ENCODE measurements at regions not wholly inside any gene's neighbourhood (a gene's known extent, or its start where the extent isn't known, plus 50 kb on each side); places are given as distances from the start of the nearest gene placed in this dataset.

DNA sequence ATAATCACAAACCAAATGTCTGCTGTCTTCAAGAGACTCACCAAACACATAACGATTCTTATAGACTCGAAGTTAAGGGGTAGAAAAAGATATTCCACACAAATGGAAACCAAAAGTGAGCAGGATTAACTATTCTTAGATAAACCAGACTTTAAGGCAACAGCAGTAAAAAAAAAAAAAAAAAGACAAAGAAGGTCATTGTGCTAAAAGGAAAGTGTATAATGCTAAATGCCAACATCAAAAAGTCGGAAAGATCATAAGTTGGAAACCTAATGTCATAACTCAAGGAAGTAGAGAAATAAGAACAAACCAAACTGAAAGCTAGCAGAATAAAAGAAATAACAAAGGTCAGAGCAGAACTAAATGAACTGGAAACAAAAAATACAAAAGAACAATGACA, 714.6 kb downstream of the SEMA5A start:
- Histone ChIP-seq H4K20me1 (ENCODE audit: insufficient read depth) (no peaks in the 10 kb centered on the region), H3K36me3 (ENCODE audit: insufficient read depth, low read length) (no peaks in the 10 kb centered on the region), H3K9ac (ENCODE audit: low read length) (no peak overlapping the region), H3K79me2 (replicated peaks; ENCODE audit: insufficient read depth, low read length) (no peaks in the 10 kb centered on the region), H3F3A (ENCODE audit: insufficient read depth, low read length, poor library complexity, severe bottlenecking) (no peaks in the 10 kb centered on the region), H3K4me2 (ENCODE audit: low read length) (no peak overlapping the region), H3K9me3 (ENCODE audit: low read length) (no peaks in the 10 kb centered on the region), H3K9me2 (ENCODE audit: insufficient read depth, low read length) (no peaks in the 10 kb centered on the region), H3K4me3 (ENCODE audit: low read length) (no peak overlapping the region), H3K27ac (ENCODE audit: low read length) (no peak overlapping the region), H2AFZ (ENCODE audit: low read depth, low read length) (no peak overlapping the region), H3K27me3 (ENCODE audit: insufficient read depth, low read depth, low read length) (no peaks in the 10 kb centered on the region)
- TF ChIP-seq SMC3 (conservative IDR thresholded peaks at IDR 0.05; ENCODE audit: poor library complexity) (no peak), POLR2AphosphoS5 (IDR thresholded peaks at IDR 0.05) (no peak), MXI1 (conservative IDR thresholded peaks at IDR 0.05; ENCODE audit: poor library complexity, severe bottlenecking) (no peak), TAF1 (IDR thresholded peaks at IDR 0.05; ENCODE audit: low read depth) (no peak), RAD21 (conservative IDR thresholded peaks at IDR 0.05) (no peak), EP300 (conservative IDR thresholded peaks at IDR 0.05; ENCODE audit: poor library complexity, severe bottlenecking) (no peak), EZH2 (IDR thresholded peaks at IDR 0.05; ENCODE audit: borderline replicate concordance, insufficient read depth, low read length, poor library complexity, severe bottlenecking) (no peak)
- TF ChIP-seq, protein P1, sequence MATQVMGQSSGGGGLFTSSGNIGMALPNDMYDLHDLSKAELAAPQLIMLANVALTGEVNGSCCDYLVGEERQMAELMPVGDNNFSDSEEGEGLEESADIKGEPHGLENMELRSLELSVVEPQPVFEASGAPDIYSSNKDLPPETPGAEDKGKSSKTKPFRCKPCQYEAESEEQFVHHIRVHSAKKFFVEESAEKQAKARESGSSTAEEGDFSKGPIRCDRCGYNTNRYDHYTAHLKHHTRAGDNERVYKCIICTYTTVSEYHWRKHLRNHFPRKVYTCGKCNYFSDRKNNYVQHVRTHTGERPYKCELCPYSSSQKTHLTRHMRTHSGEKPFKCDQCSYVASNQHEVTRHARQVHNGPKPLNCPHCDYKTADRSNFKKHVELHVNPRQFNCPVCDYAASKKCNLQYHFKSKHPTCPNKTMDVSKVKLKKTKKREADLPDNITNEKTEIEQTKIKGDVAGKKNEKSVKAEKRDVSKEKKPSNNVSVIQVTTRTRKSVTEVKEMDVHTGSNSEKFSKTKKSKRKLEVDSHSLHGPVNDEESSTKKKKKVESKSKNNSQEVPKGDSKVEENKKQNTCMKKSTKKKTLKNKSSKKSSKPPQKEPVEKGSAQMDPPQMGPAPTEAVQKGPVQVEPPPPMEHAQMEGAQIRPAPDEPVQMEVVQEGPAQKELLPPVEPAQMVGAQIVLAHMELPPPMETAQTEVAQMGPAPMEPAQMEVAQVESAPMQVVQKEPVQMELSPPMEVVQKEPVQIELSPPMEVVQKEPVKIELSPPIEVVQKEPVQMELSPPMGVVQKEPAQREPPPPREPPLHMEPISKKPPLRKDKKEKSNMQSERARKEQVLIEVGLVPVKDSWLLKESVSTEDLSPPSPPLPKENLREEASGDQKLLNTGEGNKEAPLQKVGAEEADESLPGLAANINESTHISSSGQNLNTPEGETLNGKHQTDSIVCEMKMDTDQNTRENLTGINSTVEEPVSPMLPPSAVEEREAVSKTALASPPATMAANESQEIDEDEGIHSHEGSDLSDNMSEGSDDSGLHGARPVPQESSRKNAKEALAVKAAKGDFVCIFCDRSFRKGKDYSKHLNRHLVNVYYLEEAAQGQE (IDR thresholded peaks at IDR 0.05; ENCODE audit: borderline replicate concordance) = no peak
- TF ChIP-seq, protein P2, sequence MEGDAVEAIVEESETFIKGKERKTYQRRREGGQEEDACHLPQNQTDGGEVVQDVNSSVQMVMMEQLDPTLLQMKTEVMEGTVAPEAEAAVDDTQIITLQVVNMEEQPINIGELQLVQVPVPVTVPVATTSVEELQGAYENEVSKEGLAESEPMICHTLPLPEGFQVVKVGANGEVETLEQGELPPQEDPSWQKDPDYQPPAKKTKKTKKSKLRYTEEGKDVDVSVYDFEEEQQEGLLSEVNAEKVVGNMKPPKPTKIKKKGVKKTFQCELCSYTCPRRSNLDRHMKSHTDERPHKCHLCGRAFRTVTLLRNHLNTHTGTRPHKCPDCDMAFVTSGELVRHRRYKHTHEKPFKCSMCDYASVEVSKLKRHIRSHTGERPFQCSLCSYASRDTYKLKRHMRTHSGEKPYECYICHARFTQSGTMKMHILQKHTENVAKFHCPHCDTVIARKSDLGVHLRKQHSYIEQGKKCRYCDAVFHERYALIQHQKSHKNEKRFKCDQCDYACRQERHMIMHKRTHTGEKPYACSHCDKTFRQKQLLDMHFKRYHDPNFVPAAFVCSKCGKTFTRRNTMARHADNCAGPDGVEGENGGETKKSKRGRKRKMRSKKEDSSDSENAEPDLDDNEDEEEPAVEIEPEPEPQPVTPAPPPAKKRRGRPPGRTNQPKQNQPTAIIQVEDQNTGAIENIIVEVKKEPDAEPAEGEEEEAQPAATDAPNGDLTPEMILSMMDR (IDR thresholded peaks at IDR 0.05; ENCODE audit: poor library complexity, severe bottlenecking) = no peak

DNA sequence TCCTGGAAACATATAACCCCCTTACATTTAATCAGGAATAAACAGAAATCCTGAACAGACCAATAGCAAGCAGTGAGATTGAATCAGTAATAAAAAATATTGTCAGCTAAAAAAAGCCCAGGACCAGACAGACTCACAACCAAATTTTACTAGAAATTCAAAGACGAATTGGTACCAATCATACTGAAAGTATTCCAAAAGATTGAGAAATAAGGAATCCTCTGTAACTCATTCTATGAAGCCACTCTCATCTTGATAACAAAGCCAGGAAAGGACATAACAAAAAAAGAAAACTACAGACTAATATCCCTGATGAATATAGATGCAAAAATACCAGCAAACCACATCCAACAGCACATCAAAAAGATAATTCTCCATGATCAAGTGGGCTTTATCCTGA, 714.0 kb downstream of the SEMA5A start:
- no peaks in the 10 kb centered on the region for H3K36me3 ChIP-seq (ENCODE audit: insufficient read depth, low read length)
- no peak overlapping the region for H3K9ac ChIP-seq (ENCODE audit: low read length)
- H3K9me3 ChIP-seq (ENCODE audit: low read length) = no peaks in the 10 kb centered on the region
- no peaks in the 10 kb centered on the region for H3K79me2 ChIP-seq (replicated peaks; ENCODE audit: insufficient read depth, low read length)
- H3K27me3 ChIP-seq (ENCODE audit: insufficient read depth, low read depth, low read length) = no peaks in the 10 kb centered on the region
- no peak overlapping the region for H3K4me2 ChIP-seq (ENCODE audit: low read length)
- H3K9me2 ChIP-seq (ENCODE audit: insufficient read depth, low read length) = no peaks in the 10 kb centered on the region
- no peaks in the 10 kb centered on the region for H3F3A ChIP-seq (ENCODE audit: insufficient read depth, low read length, poor library complexity, severe bottlenecking)
- H4K20me1 ChIP-seq (ENCODE audit: insufficient read depth) = no peaks in the 10 kb centered on the region
- TF ChIP-seq, protein P1 (IDR thresholded peaks at IDR 0.05; ENCODE audit: borderline replicate concordance) = no peak
- no peak for TF ChIP-seq RAD21 (conservative IDR thresholded peaks at IDR 0.05)
- TF ChIP-seq POLR2AphosphoS5 (IDR thresholded peaks at IDR 0.05) = no peak
- no peak for TF ChIP-seq TAF1 (IDR thresholded peaks at IDR 0.05; ENCODE audit: low read depth)
- TF ChIP-seq, protein P2 (IDR thresholded peaks at IDR 0.05; ENCODE audit: poor library complexity, severe bottlenecking) = no peak
- no peak for TF ChIP-seq EZH2 (IDR thresholded peaks at IDR 0.05; ENCODE audit: borderline replicate concordance, insufficient read depth, low read length, poor library complexity, severe bottlenecking)
- no peak for TF ChIP-seq SMC3 (conservative IDR thresholded peaks at IDR 0.05; ENCODE audit: poor library complexity)
- TF ChIP-seq EP300 (conservative IDR thresholded peaks at IDR 0.05; ENCODE audit: poor library complexity, severe bottlenecking) = no peak
- no peak for TF ChIP-seq MXI1 (conservative IDR thresholded peaks at IDR 0.05; ENCODE audit: poor library complexity, severe bottlenecking)
- H2AFZ ChIP-seq (ENCODE audit: low read depth, low read length) = no peak overlapping the region
- no peak overlapping the region for H3K27ac ChIP-seq (ENCODE audit: low read length)
- H3K4me3 ChIP-seq (ENCODE audit: low read length) = no peak overlapping the region

Measured in neural cell (in vitro differentiated cells).